IMR-90 (cell line): ENCODE measurements at regions not wholly inside any gene's neighbourhood (a gene's known extent, or its start where the extent isn't known, plus 50 kb on each side); places are given as distances from the start of the nearest gene placed in this dataset.

Experiments used
- ATAC-seq: fragments of 200-7000 bp; cut with Tn5 transposase; 2 replicates; pipeline ENCODE4 v1.9.1; 2020; ENCODE audit warnings: low read depth, mild to moderate bottlenecking, moderate library complexity
- BruUV-seq: library from RNA; stranded (reverse); fragments of 400-500 nt; replicated peaks from 2 replicates; lab custom pipeline; 2021; lab: Mats Ljungman, UMichigan
- CTCF ChIA-PET: fragments of 300-600 bp; formaldehyde crosslinking; extraction: SDS; loops from one replicate; lab custom pipeline; 2021; ENCODE audit warnings: antibody characterized with exemption; lab: Yijun Ruan, JAX
- POLR2A ChIA-PET: fragments of 300-600 bp; sonication (Branson Sonifier 250); formaldehyde crosslinking; loops from one replicate; lab custom pipeline; 2022; ENCODE audit warnings: antibody characterized with exemption; ENCODE audit not compliant: unreplicated experiment; lab: Charles Lee
- DNase-seq: peaks from one replicate; pipeline ENCODE4 v3.0.0; 2013
- H2AFZ ChIP-seq: replicated peaks from 2 replicates; pipeline ENCODE3; 2013; ENCODE audit warnings: low read length, mild to moderate bottlenecking; ENCODE audit not compliant: poor library complexity
- H2AK5ac ChIP-seq: 2 replicates; pipeline ENCODE4 v1.6.1; 2013; ENCODE audit warnings: low read depth, low read length, inconsistent platforms
- H2AK9ac ChIP-seq: replicated peaks from 2 replicates; pipeline ENCODE3; 2013; ENCODE audit warnings: mild to moderate bottlenecking, low read depth, low read length, moderate library complexity; ENCODE audit not compliant: poor library complexity
- H2BK120ac ChIP-seq: 2 replicates; pipeline ENCODE4 v1.6.1; 2013; ENCODE audit warnings: low read depth, low read length, inconsistent platforms
- H2BK15ac ChIP-seq: 3 replicates; pipeline ENCODE4 v1.6.1; 2013; ENCODE audit warnings: low read depth, low read length, inconsistent platforms
- H2BK20ac ChIP-seq: 2 replicates; pipeline ENCODE4 v1.6.1; 2013; ENCODE audit warnings: low read depth, mild to moderate bottlenecking, inconsistent platforms, low read length, moderate library complexity
- H2BK5ac ChIP-seq: 2 replicates; pipeline ENCODE4 v1.6.1; 2013; ENCODE audit warnings: mild to moderate bottlenecking, low read depth, low read length, inconsistent platforms; ENCODE audit not compliant: poor library complexity, severe bottlenecking
- H3K14ac ChIP-seq: replicated peaks from 2 replicates; pipeline ENCODE4 v1.6.1; 2013; ENCODE audit warnings: low read depth, low read length, inconsistent platforms
- H3K18ac ChIP-seq: 2 replicates; pipeline ENCODE4 v1.6.1; 2013; ENCODE audit warnings: low read depth, low read length, control low read depth
- H3K23ac ChIP-seq: 2 replicates; pipeline ENCODE4 v1.6.1; 2013; ENCODE audit warnings: low read depth, low read length, inconsistent platforms
- H3K27ac ChIP-seq: 2 replicates; pipeline ENCODE4 v1.5.1; 2013; ENCODE audit warnings: mild to moderate bottlenecking, control low read depth, low read length; ENCODE audit not compliant: insufficient read depth
- H3K27me3 ChIP-seq: 2 replicates; pipeline ENCODE4 v1.6.1; 2013; ENCODE audit warnings: low read length; ENCODE audit not compliant: control insufficient read depth, insufficient read depth
- H3K36me3 ChIP-seq: 2 replicates; pipeline ENCODE4 v1.6.1; 2013; ENCODE audit warnings: low read length, mixed read lengths; ENCODE audit not compliant: control insufficient read depth, insufficient read depth
- H3K4ac ChIP-seq: 2 replicates; pipeline ENCODE4 v1.6.1; 2013; ENCODE audit warnings: low read depth, low read length, inconsistent platforms
- H3K4me1 ChIP-seq: 2 replicates; pipeline ENCODE4 v1.6.1; 2013; ENCODE audit warnings: low read length, mixed read lengths; ENCODE audit not compliant: control insufficient read depth, insufficient read depth
- H3K4me2 ChIP-seq: 2 replicates; pipeline ENCODE4 v1.6.1; 2013; ENCODE audit warnings: low read depth, mild to moderate bottlenecking, control low read depth, low read length, moderate library complexity
- H3K4me3 ChIP-seq: 2 replicates; pipeline ENCODE4 v1.5.1; 2013; ENCODE audit warnings: low read depth, mild to moderate bottlenecking, control low read depth, low read length, moderate library complexity; ENCODE audit not compliant: insufficient read depth
- H3K56ac ChIP-seq: 2 replicates; pipeline ENCODE4 v1.6.1; 2013; ENCODE audit warnings: low read length, inconsistent platforms; ENCODE audit not compliant: insufficient read depth; ENCODE audit errors: extremely low read depth
- H3K79me1 ChIP-seq, 2 experiments: 2 replicates each; pipeline ENCODE4 v1.6.1; 2013; ENCODE audit warnings: low read length in 2 of 2, inconsistent platforms in 1 of 2, low read depth in 1 of 2
- H3K9ac ChIP-seq: 2 replicates; pipeline ENCODE4 v1.6.1; 2013; ENCODE audit warnings: low read depth, low read length, control low read depth
- H3K9me1 ChIP-seq: 2 replicates; pipeline ENCODE4 v1.6.1; 2013; ENCODE audit warnings: low read length, inconsistent platforms; ENCODE audit not compliant: insufficient read depth
- H3K9me3 ChIP-seq: 2 replicates; pipeline ENCODE4 v1.6.1; 2013; ENCODE audit warnings: low read length; ENCODE audit not compliant: control insufficient read depth, insufficient read depth
- H4K20me1 ChIP-seq: 2 replicates; pipeline ENCODE4 v1.6.1; 2013; ENCODE audit warnings: low read length, inconsistent platforms; ENCODE audit not compliant: insufficient read depth
- H4K5ac ChIP-seq: 2 replicates; pipeline ENCODE4 v1.6.1; 2013; ENCODE audit warnings: mild to moderate bottlenecking, low read depth, low read length, control low read depth
- H4K8ac ChIP-seq, 2 experiments: 2 replicates each; pipeline ENCODE4 v1.6.1; 2013; ENCODE audit warnings: low read depth in 2 of 2, low read length in 2 of 2, control low read depth in 1 of 2, inconsistent platforms in 1 of 2
- H4K91ac ChIP-seq: 2 replicates; pipeline ENCODE4 v1.6.1; 2013; ENCODE audit warnings: low read depth, low read length, inconsistent platforms; ENCODE audit not compliant: insufficient read depth
- WGBS, 2 experiments: methylation state at CpG; one replicate each; pipeline versions ENCODE4 v1.1.5 to v1.1.7; 2013; ENCODE audit warnings: missing lambda C conversion rate in 2 of 2; ENCODE audit not compliant: insufficient read length in 1 of 2; ENCODE audit errors: extremely low coverage in 2 of 2; 5-methylcytosine and 5-hydroxymethylcytosine counted together
- dilution Hi-C: fragments of 300-500 bp; cut with HindIII; formaldehyde crosslinking; loops from one replicate; pipeline ENCODE4 v1.14.3; 2018; ENCODE audit warnings: low sequenced_read_pairs; ENCODE audit not compliant: unreplicated experiment
- in situ Hi-C: fragments of 300-500 bp; cut with MboI; formaldehyde crosslinking; loops from 3 replicates; pipeline ENCODE4 v1.14.3; 2019; ENCODE audit warnings: low sequenced_read_pairs, inconsistent platforms, mixed read lengths
- intact Hi-C: fragments of 100-400 bp; cut with micrococcal nuclease; formaldehyde crosslinking; loops from 2 replicates; pipeline ENCODE4 v1.10.0; 2022
- TF ChIP-seq, protein P1 (sequence below): fragments of 150-350 bp; IDR thresholded peaks from 2 replicates; pipeline ENCODE4 v1.6.1; 2016; ENCODE audit warnings: low read depth, mild to moderate bottlenecking, low read length, moderate library complexity, borderline replicate concordance

DNA sequence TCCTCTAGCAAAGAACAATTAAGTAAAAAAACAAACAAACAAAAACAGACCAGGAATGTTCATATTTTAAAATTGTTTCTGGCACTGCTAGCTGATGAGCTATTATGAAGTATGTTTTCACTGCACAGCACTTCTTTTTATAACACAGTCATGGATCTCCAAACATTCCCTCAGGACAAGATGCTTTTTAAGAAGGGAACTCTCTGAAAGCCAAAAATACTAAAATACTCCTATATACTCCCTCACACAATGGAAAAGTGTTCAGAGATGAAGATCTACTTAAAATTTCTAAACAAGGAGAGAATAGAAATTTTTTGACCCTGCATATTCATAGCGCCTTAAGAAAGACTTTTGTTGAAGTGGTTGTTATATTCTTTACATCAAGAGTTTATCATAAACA, 926.8 kb downstream of the DIAPH3 start:
- Histone ChIP-seq H3K9me1 (no peaks in the 10 kb centered on the region), H2AK9ac (no peak overlapping the region), H3K23ac (no peak overlapping the region), H3K9me3 (no peaks in the 10 kb centered on the region), H4K91ac (no peak overlapping the region), H3K4me1 (no peaks in the 10 kb centered on the region), H3K4me2 (no peak overlapping the region), H4K5ac (no peak overlapping the region), H2BK20ac (no peak overlapping the region), H3K27me3 (no peaks in the 10 kb centered on the region), H4K20me1 (no peaks in the 10 kb centered on the region), H3K18ac (no peak overlapping the region), H3K14ac (no peak overlapping the region), H2AFZ (no peak overlapping the region), H3K79me1 (no peaks in the 10 kb centered on the region), H3K4me3 (no peak overlapping the region), H2BK5ac (no peak overlapping the region), H3K56ac (no peak overlapping the region), H3K9ac (no peak overlapping the region), H3K36me3 (no peaks in the 10 kb centered on the region), H2BK15ac (no peak overlapping the region), H2AK5ac (no peak overlapping the region), H3K27ac (no peak overlapping the region), H3K4ac (no peak overlapping the region), H4K8ac (no peak overlapping the region), H2BK120ac (no peak overlapping the region)
- WGBS, 2 experiments: no CpG with 5 or more reads among the region's 1 CpG
- CTCF ChIA-PET: no interaction called here
- intact Hi-C loops (no loop called here), in situ Hi-C loops (no loop called here), dilution Hi-C loops (no loop called here)
- BruUV-seq: no TSS peak
- no peak for ATAC-seq
- POLR2A ChIA-PET: no interaction called here
- DNase-seq: no peak
- TF ChIP-seq, protein P1, sequence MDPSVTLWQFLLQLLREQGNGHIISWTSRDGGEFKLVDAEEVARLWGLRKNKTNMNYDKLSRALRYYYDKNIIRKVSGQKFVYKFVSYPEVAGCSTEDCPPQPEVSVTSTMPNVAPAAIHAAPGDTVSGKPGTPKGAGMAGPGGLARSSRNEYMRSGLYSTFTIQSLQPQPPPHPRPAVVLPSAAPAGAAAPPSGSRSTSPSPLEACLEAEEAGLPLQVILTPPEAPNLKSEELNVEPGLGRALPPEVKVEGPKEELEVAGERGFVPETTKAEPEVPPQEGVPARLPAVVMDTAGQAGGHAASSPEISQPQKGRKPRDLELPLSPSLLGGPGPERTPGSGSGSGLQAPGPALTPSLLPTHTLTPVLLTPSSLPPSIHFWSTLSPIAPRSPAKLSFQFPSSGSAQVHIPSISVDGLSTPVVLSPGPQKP: no peak
